Astrocyte (in vitro differentiated cells and primary cell): ENCODE measurements at regions not wholly inside any gene's neighbourhood (a gene's known extent, or its start where the extent isn't known, plus 50 kb on each side); places are given as distances from the start of the nearest gene placed in this dataset.

Experiments used
- CTCF ChIP-seq: IDR thresholded peaks from 2 replicates; pipeline ENCODE4 v1.5.1; 2011; ENCODE audit warnings: low read depth, mild to moderate bottlenecking, inconsistent platforms, low read length, moderate library complexity; ENCODE audit not compliant: insufficient read depth
- EZH2 ChIP-seq: IDR thresholded peaks from 2 replicates; pipeline ENCODE4 v1.6.1; 2012; ENCODE audit warnings: mild to moderate bottlenecking, low read length, inconsistent platforms; ENCODE audit not compliant: insufficient read depth

- TF ChIP-seq EZH2 (no peak), CTCF (no peak)
These were observed 199.9 kb downstream of the SNX18 start for GRCh38 chr5:54717459-54717858.
